H1 (cell line): ENCODE measurements at regions not wholly inside any gene's neighbourhood (a gene's known extent, or its start where the extent isn't known, plus 50 kb on each side); places are given as distances from the start of the nearest gene placed in this dataset.

ENCODE experiments used
- NANOG ChIP-seq: IDR thresholded peaks from 2 replicates; pipeline ENCODE4 v1.6.1; 2011; ENCODE audit warnings: low read length, low read depth, mild to moderate bottlenecking, inconsistent platforms; ENCODE audit not compliant: insufficient read depth, poor library complexity, severe bottlenecking
- TAF7 ChIP-seq: optimal IDR thresholded peaks from 2 replicates; pipeline ENCODE3; 2011; ENCODE audit warnings: low read depth, mild to moderate bottlenecking, inconsistent platforms, low read length, moderate library complexity, borderline replicate concordance
- TEAD4 ChIP-seq: IDR thresholded peaks from 2 replicates; pipeline ENCODE4 v1.6.1; 2012; ENCODE audit warnings: low read depth, low read length, inconsistent platforms, mixed read lengths
- TF ChIP-seq, protein P1 (sequence below): IDR thresholded peaks from 2 replicates; pipeline ENCODE4 v1.6.1; 2012; ENCODE audit warnings: inconsistent platforms

DNA sequence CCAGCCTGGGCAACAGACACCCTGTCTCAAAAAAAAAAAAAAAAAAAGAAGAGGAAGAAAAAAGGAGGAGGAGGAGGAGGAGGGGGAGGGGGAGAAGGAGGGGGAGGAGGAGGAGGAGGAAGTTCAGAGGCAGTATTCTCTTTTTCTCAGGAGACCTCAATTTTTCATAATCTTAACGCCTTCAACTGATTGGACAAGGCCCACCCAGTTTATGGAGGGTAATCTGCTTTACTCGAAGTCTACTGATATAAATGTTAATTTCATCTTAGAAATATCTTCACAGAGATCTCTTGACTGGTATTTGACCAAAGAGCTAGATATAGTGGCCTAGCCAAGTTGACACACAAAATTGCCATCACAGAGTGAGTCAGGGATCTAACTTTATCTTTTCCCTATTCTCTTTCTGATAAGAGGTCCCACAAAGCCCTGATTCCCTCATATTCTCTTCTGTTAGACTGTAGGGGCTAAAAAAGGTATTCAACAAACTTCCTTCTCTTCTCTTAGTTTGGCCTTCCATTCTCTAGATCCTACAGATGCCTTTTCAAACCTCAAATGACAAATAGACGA, 115.5 kb upstream of the ABCA1 start (continued):
- TF ChIP-seq, protein P1, sequence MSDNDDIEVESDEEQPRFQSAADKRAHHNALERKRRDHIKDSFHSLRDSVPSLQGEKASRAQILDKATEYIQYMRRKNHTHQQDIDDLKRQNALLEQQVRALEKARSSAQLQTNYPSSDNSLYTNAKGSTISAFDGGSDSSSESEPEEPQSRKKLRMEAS: no peak
- TF ChIP-seq NANOG: no peak
- no peak for TF ChIP-seq TAF7
- no peak for TF ChIP-seq TEAD4
